ENCODE measurements at regions not wholly inside any gene's neighbourhood (a gene's known extent, or its start where the extent isn't known, plus 50 kb on each side); places are given as distances from the start of the nearest gene placed in this dataset.

DNA sequence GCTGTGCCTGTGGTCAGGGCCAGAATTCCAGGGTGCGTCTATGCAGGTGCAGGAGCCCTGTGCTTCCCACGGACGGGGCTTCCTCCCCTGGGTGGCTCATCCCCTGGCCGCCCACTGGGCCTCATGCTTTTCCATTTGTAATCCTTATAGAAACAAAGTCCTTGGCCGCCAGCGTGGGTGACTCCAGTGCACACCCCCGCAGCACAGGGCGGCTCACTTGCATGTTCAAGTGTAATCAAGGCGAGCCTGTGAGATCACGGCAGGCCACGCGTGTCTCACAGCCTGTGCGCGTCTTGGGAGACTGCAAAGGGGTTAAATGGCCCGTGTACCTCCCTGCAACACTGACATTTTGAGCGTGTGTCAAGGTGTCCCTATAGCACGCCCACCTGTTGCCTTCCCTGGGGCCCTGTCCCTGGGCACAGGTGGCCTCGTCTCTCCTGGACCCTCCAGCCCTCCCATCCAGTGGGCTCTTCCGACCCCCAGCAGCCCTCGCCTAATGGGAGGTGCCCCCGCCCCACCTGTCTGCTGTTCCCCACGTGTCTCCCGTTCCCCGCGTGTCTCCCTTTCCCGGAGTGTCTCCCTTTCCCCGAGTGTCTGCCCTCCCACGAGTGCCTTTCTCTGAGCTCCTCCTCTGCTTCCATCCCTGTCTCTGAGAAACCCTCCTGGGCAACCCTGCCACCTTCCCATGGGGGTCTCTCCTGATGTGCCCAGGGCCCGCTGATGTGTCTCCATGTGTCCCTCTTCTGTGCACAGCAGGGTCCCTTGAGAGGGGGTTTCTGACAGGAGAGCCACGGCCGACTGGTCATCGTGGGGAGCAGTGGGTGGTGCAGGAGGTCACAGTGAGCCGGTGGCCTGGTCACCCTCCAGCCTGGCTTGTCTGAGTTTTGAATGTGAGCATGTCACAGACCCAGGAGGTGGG is 1215.3 kb downstream of the BRD1 start:
- no peak for DNase-seq (ENCODE audit: low read depth in 2 of 3, low spot score in 2 of 3)

DNA sequence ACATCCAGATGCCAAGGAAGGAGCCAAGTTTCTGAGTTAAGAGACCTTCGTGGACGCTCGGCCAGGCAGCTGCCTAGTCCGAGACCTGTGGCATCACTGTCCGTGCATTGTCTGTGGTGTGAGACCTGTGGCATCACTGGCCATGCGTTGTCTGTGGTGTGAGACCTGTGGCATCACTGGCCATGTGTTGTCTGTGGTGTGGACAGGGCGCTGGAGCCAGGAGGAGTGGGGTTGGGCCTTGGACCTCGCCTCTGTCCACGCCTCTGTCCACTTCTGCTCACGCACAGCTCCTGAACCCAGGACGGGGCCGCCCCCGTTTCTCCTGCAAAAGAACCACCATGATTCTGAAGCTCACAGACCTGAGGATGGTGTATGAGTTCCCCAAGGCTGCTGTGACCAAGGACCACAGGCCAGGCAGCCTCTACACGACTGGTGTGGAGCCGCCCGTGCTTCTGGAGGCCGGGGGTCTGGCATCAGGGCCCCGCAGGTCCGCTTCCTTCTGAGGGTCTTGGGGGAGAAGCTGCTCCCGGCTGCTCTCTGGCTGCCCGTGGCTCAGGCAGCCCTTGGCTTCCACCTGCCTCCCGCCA is 1218.3 kb downstream of the BRD1 start:
- no peak for DNase-seq (ENCODE audit: low read depth in 2 of 3, low spot score in 2 of 3)

DNA sequence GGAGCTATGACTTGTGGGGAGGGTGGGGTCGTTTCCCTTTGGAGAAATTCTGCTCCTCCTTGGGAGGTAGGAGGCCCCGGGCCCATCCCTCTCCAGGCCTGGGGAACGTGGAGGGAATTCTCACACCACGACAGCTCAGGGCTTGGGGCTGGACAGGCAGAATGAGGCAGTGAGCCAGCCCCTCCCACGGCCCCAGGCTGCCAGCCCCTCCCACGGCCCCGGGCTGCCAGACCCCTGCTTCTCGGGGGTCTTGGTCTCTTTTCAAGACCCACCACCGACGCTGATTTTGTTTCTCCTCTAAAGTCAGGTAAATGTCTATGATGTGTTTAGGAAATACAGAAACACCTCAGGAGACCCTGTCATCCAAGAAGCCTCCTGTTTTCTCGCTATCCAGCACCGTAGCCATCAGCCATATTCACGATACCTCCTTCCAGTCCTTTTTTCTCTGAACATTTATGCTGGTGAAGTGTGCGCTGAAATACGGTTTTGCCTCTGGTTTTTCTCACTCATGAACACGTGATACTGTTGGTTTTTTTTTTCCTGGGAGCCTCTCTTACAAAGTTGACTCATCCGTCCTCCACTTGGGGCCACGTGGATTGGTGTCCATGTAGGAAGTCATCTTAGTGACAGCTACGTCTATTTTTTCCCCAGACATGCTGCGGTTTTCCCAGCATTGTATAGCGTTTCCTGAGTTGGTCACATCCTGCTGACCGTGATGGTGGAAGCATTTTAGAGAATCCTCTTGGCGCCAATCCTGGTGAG is 1219.6 kb downstream of the BRD1 start:
- DNase-seq (ENCODE audit: low read depth in 2 of 3, low spot score in 2 of 3) = no peak

DNA sequence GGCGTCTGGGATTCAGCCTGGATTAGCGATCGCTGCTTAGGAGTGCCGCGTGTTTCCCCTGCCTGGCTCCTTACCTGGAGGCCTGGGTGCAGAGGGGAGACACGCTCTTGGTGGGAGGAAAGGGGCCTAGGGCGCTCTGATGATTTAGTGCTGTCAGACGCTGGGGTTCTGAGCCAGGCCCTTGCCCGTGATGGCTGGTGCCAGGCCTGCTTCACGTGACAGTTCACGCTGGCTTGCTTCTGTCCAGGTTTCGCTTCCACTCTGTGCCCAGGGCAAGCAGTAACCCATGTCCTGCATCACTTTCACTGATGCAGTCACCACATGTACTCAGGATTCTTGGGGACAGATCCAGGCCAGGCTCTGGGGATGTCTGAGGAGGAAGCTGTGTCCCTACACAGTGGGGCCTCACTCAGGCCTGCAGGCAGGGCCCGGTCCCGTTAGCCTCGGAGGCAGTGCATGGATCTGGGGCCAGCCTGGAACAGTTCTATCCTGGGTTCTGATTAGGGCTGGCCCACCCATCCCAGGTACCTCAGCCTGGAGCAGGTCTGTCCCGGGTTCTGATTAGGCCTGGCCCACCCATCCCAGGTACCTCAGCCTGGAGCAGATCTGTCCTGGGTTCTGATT is 1220.9 kb downstream of the BRD1 start:
- DNase-seq (ENCODE audit: low read depth in 2 of 3, low spot score in 2 of 3) = no peak

DNA sequence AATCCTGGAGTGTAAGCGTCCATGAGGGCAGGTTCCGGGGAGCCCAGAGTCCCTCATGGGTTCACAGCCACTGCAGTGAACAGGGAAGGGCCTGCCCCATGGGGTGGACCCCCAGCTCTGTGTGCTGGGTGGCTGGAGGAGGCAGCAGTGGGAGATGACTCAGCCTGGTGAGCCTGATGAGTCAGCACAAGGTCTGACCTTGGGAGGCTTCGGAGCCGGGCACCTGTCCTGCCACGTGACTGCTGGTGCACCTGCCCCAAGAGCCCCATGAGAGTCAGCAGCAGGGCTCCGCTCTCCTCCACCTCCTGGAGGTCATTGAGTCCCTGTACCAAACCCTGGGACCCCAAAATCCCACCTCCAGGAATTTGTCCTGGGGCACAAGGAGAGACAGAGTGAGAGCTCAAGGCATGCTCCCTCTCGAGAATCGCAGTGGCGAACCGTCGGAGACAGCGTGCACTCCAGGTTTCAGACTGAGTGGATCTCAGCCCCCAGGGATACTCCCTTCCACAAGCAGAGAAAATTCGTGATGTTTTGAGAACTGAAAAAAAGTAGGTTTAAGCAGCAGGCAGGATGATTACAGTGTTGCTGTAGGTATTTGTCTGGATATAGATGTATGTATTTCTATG is 1221.7 kb downstream of the BRD1 start:
- DNase-seq (ENCODE audit: low read depth in 2 of 3, low spot score in 2 of 3) = no peak

DNA sequence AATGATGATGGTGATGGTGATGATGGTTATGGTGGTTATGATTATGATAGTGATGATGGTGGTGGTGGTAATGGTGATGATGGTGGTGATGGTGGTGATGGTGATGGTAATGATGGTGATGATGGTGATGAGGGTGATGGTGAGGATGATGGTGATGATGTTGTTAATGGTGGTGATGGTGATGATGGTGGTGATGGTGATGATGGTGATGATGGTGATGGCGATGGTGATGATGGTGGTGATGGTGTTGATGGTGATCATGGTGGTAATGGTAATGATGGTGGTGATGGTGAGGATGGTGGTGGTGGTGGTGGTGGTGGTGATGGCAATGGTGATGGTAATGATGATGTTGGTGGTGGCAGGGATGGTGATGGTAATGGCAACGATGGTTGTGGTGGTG is 1222.5 kb downstream of the BRD1 start:
- no peak for DNase-seq (ENCODE audit: low read depth in 2 of 3, low spot score in 2 of 3)

DNA sequence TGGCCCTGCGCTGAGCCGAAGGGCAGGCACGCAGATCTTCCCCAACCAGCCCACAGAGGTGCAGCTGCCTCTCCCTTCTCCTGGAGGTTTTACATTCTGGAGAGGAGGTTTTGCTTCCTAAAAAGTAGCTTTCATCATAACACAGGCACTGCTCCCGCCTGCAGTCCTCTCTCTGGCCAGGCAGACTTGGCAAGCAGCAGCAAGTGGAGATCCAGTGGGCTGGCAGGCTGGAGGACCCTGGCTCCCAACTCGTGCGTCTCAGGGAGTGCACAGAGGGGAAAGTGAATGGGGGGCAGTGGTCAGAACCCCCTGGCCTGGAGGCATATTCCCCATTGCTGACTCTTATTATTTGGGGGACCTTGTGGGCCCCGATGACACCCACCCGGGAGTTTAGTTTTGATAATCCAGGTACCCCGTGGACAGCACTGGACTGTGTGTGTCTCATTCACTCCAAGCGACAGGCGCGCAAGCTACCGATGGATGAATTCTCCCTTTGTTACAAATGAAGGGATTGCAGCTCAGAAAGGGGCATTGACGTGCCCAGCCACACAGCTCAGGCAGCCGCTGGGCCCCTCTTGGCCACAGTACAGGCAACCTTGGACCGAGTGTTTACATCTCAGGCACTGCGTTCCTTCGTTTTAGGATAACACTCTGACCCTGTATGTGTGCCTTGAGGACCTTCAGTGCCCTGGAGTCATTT is 1223.9 kb downstream of the BRD1 start:
- DNase-seq (ENCODE audit: low read depth in 2 of 3, low spot score in 2 of 3) = no peak

DNA sequence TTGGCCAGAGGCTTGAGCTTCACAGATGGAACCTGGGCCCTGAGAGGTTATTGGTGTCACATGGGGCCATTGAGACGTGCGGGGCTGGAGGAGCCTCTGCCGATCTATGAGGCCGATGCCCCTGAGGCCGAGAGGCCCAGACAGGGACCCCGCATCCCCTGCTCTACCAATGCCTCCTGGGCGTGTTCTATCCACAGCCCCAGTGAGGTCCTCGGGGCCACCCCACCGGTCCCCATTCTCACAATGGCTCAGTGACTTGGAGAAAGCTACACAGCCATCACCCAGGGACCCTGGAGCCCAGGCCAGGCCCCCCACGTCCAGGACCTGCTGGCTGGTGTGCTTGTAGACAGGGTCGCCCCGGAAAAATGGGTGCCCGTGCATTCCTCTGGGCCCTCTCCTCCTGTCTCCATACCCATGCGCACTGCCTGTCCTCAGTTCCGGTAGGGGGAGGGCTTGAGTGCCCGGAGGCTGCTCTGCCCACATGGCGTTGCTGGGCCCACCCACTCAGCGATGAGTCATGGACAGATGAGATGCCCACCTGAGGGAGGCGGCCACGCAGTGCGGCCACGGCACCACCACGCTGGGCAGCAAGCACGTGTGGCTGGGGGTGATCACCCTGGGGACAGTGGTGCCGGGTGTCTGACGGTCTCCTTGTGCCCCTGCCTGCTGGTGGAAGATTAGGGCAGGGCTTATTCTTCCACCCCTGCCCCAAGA is 1224.7 kb downstream of the BRD1 start:
- no peak for DNase-seq (ENCODE audit: low read depth in 2 of 3, low spot score in 2 of 3)

DNA sequence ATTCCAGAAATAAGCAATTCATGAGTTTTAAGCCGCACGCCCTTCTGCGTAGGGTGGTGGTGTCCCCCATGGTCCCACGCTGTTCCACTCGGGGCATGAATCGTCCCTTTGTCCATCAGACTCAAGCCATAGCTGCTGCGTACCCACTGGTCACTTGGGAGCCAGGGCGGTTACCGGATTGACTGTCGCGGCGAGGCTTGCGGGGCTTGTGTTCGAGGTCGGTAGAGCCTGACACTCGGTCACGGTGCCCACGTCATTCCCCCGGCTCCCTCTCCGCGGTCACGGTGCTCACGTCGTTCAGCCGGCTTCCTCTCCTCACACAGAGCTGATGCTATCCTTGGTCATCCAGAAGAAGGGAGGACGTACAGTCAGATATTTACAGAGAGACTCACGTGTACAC is 1227.0 kb downstream of the BRD1 start:
- DNase-seq (ENCODE audit: low read depth in 2 of 3, low spot score in 2 of 3) = no peak

DNA sequence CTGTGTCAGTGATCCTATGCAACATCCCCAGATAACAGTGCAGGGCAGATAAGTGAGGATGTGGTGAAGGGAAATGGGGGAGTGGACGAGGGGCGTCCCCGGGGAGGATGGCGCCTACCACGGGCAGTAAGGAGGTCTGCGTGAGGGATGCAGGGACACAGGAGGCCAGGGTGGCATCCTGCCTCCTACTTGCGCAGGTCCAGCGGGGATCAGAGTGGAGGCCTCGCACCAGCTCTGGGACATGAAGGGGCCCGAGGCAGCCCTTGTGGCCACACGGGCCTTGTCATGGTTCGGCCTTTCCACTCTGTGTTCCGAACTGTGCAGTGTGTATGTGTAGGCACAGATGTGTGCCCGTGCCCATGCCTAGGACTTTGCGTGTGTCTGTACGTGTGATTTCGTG is 1227.5 kb downstream of the BRD1 start:
- no peak for DNase-seq (ENCODE audit: low read depth in 2 of 3, low spot score in 2 of 3)

DNA sequence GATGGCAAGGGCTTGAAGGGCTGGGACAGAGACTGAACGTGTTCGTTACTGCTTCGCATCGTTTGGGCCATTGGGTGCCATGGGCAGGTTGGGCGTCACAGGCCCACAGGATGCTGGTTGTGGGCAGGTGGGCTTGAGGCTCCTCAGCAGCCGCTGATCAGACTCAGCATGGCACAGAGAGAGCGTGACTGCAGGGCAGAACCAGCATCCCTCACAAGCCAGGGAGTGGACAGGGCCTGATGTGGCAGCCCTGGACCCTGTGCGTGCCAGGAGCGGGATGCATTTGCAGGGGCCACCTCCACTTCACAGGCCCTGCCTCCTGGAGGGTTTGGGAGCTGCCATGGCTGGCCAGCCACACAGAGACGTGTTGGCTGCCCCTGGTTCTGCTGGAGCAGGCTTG is 1228.3 kb downstream of the BRD1 start:
- DNase-seq (ENCODE audit: low read depth in 2 of 3, low spot score in 2 of 3) = no peak

DNA sequence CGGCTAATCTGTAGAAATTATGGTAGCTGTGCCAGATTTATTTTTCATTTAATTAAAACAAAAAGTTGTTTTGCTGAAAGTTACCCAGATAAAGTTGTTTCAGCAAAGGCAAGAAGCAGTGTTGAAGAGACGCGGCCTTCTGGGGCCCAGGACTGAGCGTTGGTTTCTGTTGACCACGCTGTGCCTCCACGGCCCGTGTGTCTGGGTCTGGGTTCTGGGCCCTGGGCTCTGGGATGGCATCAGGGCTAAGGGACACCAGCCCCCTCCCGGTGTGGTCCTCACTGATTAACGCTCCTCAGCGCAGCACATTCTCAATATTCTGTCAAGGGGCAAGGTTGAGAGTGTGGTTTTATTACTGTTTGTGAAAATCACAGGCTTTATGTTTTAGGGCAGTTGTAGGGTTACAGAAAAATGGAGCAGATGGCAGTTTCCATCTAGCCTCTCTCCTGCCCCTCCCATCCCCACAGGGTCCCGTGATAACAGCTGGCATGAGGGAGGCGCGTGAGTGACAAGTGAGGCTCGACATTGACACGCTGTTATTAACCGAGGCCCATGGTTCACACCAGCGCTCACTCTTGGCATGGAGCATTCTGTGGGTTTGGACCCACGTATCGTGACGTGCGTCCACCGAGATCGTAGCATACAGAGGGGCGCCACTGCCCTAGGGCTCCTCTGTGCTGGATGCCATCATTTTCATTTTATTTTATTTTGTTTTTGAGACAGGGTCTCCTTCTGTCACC is 1231.4 kb downstream of the BRD1 start:
- DNase-seq (ENCODE audit: low read depth in 2 of 3, low spot score in 2 of 3) = no peak

DNA sequence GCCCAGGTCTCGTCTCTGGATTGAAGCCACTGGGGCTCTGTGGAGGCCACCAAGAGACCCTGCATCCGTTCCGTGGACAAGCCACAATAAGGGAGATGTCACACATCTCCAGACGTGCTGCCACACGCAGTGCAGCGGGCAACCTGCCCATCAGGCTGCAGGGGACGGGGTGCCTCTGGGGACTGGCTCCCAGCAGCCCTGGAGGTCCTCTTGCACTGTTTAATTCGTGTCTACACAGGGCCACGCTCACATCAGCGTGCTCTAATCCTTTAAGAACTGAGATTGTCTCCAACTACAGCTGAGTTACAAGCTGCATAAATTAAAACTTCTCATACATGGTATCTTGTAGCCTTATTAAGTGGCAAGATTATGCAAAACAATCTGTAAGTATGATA is 1232.2 kb downstream of the BRD1 start:
- no peak for DNase-seq (ENCODE audit: low read depth in 2 of 3, low spot score in 2 of 3)

DNA sequence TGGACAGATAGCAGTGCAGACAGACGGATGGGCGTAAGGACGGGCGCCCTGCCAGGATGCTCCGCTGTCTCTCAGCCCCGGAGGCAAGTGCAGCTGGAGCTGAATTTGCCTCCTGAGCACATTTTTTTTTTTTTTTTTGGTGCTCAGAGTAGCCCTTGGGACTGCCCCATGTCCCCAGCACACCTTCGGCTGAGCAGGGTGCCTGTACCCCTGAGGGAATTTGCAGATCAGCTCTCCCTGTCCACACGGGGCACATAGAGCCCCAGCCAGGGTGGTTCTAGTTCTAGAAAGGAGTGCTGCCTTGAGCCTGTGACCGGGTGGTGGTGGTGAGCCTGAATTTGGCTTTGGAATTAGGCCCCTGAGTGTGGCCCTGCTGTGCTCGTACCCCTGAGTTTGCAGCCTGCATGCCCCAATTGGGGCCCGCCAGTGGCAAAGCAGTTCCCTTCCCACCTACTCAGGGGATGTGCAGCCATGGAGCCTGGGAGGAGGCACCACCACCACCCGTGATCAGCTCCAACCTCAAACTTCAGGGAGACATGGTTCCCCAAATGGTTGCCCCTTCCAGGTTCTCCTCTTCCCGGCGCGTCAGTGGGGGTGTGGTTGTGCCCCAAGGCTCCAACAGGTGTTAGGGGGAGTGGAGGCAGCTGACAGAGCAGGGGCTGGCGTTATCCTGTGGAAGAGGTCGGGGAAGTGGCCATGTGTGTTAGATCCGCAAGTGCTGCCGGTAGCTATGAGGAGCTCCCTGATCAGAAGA is 1232.7 kb downstream of the BRD1 start:
- no peak for DNase-seq (ENCODE audit: low read depth in 2 of 3, low spot score in 2 of 3)

DNA sequence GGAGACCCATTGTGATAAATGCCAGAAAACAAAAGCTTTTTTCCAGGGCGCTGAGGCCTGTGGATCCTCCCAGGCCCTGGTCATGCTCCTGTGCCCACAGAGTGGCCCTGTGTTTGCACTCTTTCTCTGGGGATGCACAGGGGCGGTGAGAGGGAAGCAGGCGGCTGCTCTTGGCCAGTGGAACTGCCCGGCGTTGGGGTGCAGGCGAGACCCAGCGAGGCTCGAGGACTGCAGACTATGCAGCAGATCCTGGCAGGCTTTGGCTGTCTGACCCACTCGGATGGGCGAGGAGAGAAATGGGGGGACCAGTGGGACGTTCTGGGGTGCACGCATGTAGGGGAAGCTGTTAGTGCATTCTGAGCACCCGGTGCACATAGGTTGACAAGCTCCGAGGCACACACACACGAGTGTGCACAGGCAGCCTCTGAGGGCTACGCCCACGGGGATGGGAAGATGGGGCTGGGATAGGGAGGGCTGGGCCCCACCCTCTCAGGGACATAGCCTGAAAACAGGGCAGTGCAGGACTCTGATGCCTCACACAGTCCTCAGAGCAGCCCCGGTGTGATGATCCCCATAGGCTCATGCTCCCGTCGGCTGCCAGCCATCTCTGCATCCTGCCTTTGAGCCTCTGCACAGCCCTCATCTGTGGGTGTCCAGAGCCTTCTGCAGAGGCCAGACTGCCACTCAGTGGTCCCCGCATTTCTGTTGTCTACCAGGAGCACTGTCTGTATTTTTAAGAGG is 1233.5 kb downstream of the BRD1 start:
- no peak for DNase-seq (ENCODE audit: low read depth in 2 of 3, low spot score in 2 of 3)

DNA sequence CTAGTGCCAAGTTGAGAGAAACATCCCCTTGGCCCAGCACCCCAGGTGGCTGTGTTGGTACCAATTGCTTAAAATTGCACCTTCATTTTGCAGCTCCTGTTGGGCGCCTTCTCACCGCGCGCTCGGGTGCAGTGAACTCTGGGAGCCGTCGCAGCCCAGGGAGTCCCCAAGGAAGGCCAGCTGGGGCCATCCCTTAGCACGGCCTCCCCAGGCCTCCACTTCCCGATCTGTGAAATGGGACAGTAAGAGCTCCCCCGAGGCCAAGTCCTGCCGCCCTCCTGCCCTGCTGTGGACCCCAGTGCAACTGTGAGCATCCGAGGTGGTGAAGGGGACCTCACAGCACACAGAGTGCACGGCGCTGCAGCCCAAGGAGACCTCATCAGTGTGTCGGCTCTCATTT is 1234.1 kb downstream of the BRD1 start:
- no peak for DNase-seq (ENCODE audit: low read depth in 2 of 3, low spot score in 2 of 3)

DNA sequence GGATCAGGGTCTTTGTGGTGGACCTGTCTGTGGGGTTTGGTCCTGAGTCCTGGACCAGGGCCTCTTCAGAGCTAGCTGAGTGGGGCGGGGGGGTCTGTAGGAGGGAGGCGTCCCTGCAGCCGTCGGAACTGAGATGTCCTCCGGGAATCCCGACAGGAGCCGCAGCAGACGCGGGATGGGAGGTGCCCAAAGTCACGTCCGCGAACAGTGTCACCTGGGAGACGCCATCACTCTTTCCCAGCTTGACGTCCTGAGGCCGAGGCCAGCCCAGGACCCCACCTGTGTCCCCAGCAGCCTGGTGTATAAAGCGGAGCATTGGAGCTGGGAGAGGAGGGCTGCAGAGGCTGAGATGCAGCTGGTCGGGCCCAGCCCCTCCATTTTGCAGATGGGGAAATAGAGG is 1234.7 kb downstream of the BRD1 start:
- no peak for DNase-seq (ENCODE audit: low read depth in 2 of 3, low spot score in 2 of 3)

Data from hematopoietic multipotent progenitor cell (in vitro differentiated cells).